LNCAP (cell line): ENCODE measurements at regions not wholly inside any gene's neighbourhood (a gene's known extent, or its start where the extent isn't known, plus 50 kb on each side); places are given as distances from the start of the nearest gene placed in this dataset.

Experiments
- CTCF ChIP-seq: fragments of 450-650 bp; IDR thresholded peaks from 2 replicates; pipeline ENCODE4 v1.5.1; 2017; ENCODE audit warnings: mild to moderate bottlenecking

GRCh38 chr1:219689774-219690173 lies 76.9 kb upstream of the ZC3H11B start:
- TF ChIP-seq CTCF, result no peak

- no peak for TF ChIP-seq CTCF
Measured at GRCh38 chr1:219687779-219688178, 74.9 kb upstream of the ZC3H11B start.

GRCh38 chr1:219686171-219686570 lies 73.3 kb upstream of the ZC3H11B start:
- no peak for TF ChIP-seq CTCF

- TF ChIP-seq CTCF, result no peak
Measured at GRCh38 chr1:219682788-219683187, 69.9 kb upstream of the ZC3H11B start.

- TF ChIP-seq CTCF, result no peak
Measured at GRCh38 chr1:219681876-219682275, 69.0 kb upstream of the ZC3H11B start.

- no peak for TF ChIP-seq CTCF
Measured at GRCh38 chr1:219676012-219676765, 63.3 kb upstream of the ZC3H11B start.

- TF ChIP-seq CTCF, result no peak
Measured at GRCh38 chr1:219670426-219671149, 57.7 kb upstream of the ZC3H11B start.
